ENCODE measurements at regions not wholly inside any gene's neighbourhood (a gene's known extent, or its start where the extent isn't known, plus 50 kb on each side); places are given as distances from the start of the nearest gene placed in this dataset.

DNA sequence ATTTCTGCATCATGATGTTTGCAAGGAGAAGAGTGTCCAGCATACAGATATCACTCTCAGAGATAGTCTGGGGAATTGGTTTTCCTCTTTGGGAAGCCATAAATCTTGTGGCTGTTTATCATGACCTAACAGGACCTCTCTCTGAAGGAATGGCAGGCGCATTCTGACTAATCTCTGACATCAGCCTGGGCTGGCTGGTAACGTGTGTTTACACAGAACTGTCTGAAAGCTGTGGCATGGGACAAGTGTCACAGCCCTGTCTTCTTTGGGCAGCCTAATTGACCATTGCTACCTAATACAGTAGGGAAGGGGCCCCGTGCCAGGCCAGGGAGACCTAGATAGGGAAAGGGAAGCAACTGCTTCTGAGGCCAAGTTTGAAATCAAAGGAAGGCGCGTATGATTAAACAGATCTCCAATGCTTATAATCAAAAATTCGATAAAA, 73.9 kb upstream of the CABCOCO1 start (continued):
- TF ChIP-seq, protein P1, sequence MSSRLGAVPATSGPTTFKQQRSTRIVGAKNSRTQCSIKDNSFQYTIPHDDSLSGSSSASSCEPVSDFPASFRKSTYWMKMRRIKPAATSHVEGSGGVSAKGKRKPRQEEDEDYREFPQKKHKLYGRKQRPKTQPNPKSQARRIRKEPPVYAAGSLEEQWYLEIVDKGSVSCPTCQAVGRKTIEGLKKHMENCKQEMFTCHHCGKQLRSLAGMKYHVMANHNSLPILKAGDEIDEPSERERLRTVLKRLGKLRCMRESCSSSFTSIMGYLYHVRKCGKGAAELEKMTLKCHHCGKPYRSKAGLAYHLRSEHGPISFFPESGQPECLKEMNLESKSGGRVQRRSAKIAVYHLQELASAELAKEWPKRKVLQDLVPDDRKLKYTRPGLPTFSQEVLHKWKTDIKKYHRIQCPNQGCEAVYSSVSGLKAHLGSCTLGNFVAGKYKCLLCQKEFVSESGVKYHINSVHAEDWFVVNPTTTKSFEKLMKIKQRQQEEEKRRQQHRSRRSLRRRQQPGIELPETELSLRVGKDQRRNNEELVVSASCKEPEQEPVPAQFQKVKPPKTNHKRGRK (tag; IDR thresholded peaks at IDR 0.05): no peak
- TF ChIP-seq, protein P2, sequence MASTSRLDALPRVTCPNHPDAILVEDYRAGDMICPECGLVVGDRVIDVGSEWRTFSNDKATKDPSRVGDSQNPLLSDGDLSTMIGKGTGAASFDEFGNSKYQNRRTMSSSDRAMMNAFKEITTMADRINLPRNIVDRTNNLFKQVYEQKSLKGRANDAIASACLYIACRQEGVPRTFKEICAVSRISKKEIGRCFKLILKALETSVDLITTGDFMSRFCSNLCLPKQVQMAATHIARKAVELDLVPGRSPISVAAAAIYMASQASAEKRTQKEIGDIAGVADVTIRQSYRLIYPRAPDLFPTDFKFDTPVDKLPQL (IDR thresholded peaks at IDR 0.05; ENCODE audit: extremely low read depth, insufficient read length): no peak
- TF ChIP-seq RBM39 (optimal IDR thresholded peaks at IDR 0.05; ENCODE audit: low read depth, low read length): no peak
- TF ChIP-seq, protein P3, sequence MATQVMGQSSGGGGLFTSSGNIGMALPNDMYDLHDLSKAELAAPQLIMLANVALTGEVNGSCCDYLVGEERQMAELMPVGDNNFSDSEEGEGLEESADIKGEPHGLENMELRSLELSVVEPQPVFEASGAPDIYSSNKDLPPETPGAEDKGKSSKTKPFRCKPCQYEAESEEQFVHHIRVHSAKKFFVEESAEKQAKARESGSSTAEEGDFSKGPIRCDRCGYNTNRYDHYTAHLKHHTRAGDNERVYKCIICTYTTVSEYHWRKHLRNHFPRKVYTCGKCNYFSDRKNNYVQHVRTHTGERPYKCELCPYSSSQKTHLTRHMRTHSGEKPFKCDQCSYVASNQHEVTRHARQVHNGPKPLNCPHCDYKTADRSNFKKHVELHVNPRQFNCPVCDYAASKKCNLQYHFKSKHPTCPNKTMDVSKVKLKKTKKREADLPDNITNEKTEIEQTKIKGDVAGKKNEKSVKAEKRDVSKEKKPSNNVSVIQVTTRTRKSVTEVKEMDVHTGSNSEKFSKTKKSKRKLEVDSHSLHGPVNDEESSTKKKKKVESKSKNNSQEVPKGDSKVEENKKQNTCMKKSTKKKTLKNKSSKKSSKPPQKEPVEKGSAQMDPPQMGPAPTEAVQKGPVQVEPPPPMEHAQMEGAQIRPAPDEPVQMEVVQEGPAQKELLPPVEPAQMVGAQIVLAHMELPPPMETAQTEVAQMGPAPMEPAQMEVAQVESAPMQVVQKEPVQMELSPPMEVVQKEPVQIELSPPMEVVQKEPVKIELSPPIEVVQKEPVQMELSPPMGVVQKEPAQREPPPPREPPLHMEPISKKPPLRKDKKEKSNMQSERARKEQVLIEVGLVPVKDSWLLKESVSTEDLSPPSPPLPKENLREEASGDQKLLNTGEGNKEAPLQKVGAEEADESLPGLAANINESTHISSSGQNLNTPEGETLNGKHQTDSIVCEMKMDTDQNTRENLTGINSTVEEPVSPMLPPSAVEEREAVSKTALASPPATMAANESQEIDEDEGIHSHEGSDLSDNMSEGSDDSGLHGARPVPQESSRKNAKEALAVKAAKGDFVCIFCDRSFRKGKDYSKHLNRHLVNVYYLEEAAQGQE (IDR thresholded peaks at IDR 0.05; ENCODE audit: borderline replicate concordance): peak; percentile 36; the same call in 1 of the 2 replicates
- TF ChIP-seq, protein P3 (CRISPR knock-in tag; IDR thresholded peaks at IDR 0.05; ENCODE audit: low read depth): no peak
- peak; percentile 65; the same call in 1 of the 2 replicates for TF ChIP-seq CC2D1A (IDR thresholded peaks at IDR 0.05)
- no peak for TF ChIP-seq KDM4B (IDR thresholded peaks at IDR 0.05; ENCODE audit: borderline replicate concordance in 2 of 2, low read depth in 1 of 2)
- TF ChIP-seq, protein P4, sequence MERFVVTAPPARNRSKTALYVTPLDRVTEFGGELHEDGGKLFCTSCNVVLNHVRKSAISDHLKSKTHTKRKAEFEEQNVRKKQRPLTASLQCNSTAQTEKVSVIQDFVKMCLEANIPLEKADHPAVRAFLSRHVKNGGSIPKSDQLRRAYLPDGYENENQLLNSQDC (CRISPR knock-in tag; IDR thresholded peaks at IDR 0.05): no peak
- no peak for TF ChIP-seq ZNF23 (CRISPR knock-in tag; IDR thresholded peaks at IDR 0.05)
- TF ChIP-seq KAT8 (IDR thresholded peaks at IDR 0.05; ENCODE audit: low read depth): no peak
- TF ChIP-seq, protein P5, sequence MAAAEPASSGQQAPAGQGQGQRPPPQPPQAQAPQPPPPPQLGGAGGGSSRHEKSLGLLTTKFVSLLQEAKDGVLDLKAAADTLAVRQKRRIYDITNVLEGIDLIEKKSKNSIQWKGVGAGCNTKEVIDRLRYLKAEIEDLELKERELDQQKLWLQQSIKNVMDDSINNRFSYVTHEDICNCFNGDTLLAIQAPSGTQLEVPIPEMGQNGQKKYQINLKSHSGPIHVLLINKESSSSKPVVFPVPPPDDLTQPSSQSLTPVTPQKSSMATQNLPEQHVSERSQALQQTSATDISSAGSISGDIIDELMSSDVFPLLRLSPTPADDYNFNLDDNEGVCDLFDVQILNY (CRISPR knock-in tag; IDR thresholded peaks at IDR 0.05): no peak
- TF ChIP-seq CHD2 (IDR thresholded peaks at IDR 0.05; ENCODE audit: low read depth, low read length): no peak
- no peak for TF ChIP-seq CBX1 (IDR thresholded peaks at IDR 0.05; ENCODE audit: low read depth)
- no peak for TF ChIP-seq ELF1 (tag; IDR thresholded peaks at IDR 0.05)
- TF ChIP-seq, protein P6, sequence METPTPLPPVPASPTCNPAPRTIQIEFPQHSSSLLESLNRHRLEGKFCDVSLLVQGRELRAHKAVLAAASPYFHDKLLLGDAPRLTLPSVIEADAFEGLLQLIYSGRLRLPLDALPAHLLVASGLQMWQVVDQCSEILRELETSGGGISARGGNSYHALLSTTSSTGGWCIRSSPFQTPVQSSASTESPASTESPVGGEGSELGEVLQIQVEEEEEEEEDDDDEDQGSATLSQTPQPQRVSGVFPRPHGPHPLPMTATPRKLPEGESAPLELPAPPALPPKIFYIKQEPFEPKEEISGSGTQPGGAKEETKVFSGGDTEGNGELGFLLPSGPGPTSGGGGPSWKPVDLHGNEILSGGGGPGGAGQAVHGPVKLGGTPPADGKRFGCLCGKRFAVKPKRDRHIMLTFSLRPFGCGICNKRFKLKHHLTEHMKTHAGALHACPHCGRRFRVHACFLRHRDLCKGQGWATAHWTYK (CRISPR knock-in tag; IDR thresholded peaks at IDR 0.05): peak; percentile 64; the same call in 1 of the 2 replicates
- peak in 1 of 2 experiments; percentile 91; a peak in 2 of 4 replicates for TF ChIP-seq HDAC1 (IDR thresholded peaks at IDR 0.05)

Measured in K562 (cell line).